ENCODE measurements at regions not wholly inside any gene's neighbourhood (a gene's known extent, or its start where the extent isn't known, plus 50 kb on each side); places are given as distances from the start of the nearest gene placed in this dataset.

DNA sequence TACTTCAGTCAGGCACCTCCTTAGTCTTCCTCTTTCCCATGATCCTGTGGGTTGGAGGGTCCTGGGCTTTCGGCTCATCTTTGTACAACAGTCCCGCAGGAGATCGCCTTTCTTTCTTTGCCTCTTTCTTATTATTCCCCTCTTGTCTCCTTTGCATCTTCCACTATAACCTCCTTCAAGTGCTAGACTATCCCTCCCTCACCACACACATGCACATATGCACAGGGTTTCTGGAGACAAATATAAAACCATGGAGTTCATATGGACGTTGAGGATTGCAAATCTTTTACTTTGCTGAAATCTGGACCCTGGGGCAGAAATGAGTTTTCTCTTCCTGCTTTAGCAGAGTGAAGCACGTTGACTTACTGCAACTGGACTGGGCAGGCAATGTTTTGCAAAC, 80.3 kb downstream of the TMEM17 start:
- intact Hi-C loops (cut with DNase I; ENCODE audit: low total_unique reads): no loop called here
- TF ChIP-seq, protein P1, sequence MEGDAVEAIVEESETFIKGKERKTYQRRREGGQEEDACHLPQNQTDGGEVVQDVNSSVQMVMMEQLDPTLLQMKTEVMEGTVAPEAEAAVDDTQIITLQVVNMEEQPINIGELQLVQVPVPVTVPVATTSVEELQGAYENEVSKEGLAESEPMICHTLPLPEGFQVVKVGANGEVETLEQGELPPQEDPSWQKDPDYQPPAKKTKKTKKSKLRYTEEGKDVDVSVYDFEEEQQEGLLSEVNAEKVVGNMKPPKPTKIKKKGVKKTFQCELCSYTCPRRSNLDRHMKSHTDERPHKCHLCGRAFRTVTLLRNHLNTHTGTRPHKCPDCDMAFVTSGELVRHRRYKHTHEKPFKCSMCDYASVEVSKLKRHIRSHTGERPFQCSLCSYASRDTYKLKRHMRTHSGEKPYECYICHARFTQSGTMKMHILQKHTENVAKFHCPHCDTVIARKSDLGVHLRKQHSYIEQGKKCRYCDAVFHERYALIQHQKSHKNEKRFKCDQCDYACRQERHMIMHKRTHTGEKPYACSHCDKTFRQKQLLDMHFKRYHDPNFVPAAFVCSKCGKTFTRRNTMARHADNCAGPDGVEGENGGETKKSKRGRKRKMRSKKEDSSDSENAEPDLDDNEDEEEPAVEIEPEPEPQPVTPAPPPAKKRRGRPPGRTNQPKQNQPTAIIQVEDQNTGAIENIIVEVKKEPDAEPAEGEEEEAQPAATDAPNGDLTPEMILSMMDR (IDR thresholded peaks at IDR 0.05 in 4 of 5, conservative IDR thresholded peaks at IDR 0.05 in 1 of 5): no peak
- TF ChIP-seq POLR2A (IDR thresholded peaks at IDR 0.05): no peak

DNA sequence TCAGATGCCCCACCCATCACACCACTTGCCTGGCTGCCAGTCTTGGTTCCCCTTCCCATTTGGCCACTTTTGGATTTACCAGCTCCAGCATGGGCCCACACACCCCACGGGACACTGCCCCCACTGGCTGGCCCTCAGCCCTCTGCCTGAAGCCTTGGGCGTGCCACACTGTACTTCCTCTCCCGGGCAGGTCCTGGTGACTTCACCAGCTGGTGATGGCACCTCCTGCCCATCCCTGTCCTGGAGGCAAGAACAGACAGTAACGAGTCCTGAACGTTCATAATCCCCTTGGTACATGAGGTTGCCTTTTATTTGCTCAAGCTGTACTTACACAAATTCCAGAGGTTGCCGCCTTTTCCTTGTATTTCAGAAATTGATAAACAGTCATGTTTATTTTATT, 81.1 kb downstream of the TMEM17 start:
- Histone ChIP-seq H3K9me3 (no peaks in the 10 kb centered on the region), H3K36me3 (no peaks in the 10 kb centered on the region), H3K27ac (no peak overlapping the region), H3K27me3 (no peaks in the 10 kb centered on the region), H3K4me1 (peaks cover 12 to 16% of the 10 kb centered on the region in 2 donors), H3K4me3 (no peak overlapping the region)
- intact Hi-C loops (cut with DNase I; ENCODE audit: low total_unique reads): no loop called here
- ATAC-seq (no peak), DNase-seq (no peak)
- in situ Hi-C loops (cut with MboI; ENCODE audit: low sequenced_read_pairs in 4 of 4): no loop called here
- TF ChIP-seq, protein P1 (IDR thresholded peaks at IDR 0.05 in 4 of 5, conservative IDR thresholded peaks at IDR 0.05 in 1 of 5): no peak
- TF ChIP-seq POLR2A (IDR thresholded peaks at IDR 0.05): no peak

More for the DNA sequence above, 80.3 kb downstream of the TMEM17 start:
- Histone ChIP-seq H3K4me3 (no peak overlapping the region), H3K4me1 (peaks cover 12 to 16% of the 10 kb centered on the region in 2 donors), H3K36me3 (no peaks in the 10 kb centered on the region), H3K9me3 (no peaks in the 10 kb centered on the region), H3K27ac (no peak overlapping the region), H3K27me3 (no peaks in the 10 kb centered on the region)
- no peak for DNase-seq
- ATAC-seq: no peak
- in situ Hi-C loops (cut with MboI; ENCODE audit: low sequenced_read_pairs in 4 of 4): no loop called here

DNA sequence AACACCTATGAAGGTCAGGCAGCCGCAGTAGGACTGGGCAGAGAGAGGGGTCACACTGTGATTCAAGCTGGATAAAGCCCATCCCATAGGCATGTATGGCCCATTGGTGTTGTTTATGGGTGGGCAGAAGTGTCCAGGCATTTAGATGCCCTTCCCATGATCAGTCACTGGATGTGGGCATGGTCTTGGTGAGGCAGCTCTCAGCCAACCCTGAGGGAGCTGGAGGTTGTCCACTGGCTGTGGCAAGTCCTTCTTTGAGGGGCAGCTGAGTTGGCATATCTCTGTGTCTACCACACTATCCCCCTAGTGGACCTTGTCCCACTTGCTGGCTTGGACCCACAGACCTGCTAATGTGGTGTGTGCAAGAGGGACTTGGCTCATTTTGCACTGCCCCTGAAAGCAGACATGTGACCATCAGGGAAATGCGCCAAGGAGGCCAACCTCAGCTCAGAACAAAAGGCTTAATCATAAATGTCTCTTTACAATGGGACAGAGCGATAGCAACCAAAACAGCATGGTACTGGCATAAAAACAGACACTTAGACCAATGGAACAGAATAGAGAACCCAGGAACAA, 82.0 kb downstream of the TMEM17 start:
- H3K4me3 ChIP-seq: no peak overlapping the region
- H3K9me3 ChIP-seq: no peaks in the 10 kb centered on the region
- H3K36me3 ChIP-seq: no peaks in the 10 kb centered on the region
- H3K4me1 ChIP-seq: peaks cover 12 to 16% of the 10 kb centered on the region in 2 donors
- ATAC-seq: no peak
- DNase-seq: no peak
- in situ Hi-C loops (cut with MboI; ENCODE audit: low sequenced_read_pairs in 4 of 4): no loop called here
- intact Hi-C loops (cut with DNase I; ENCODE audit: low total_unique reads): no loop called here
- no peaks in the 10 kb centered on the region for H3K27me3 ChIP-seq
- TF ChIP-seq, protein P1 (IDR thresholded peaks at IDR 0.05 in 4 of 5, conservative IDR thresholded peaks at IDR 0.05 in 1 of 5): no peak
- no peak for TF ChIP-seq POLR2A (IDR thresholded peaks at IDR 0.05)
- no peak overlapping the region for H3K27ac ChIP-seq

DNA sequence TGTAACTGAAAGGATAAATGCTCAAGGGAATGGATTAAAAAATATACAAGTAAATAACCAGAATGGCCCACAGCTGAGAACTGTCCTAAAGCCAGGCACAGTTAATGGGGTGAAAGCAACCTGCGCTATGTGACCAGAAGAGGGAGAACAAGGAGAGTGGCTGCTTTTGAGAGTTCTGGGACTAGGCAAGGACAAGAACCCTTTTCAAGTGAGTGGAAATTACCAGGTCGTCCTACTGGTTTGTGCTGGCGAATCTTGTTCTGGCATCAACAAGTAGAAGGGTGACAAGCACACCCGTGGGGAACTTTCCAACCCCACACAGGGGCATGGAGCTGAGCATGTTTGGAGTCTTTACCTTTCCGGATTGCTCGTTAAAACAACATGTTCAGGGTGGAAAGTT, 82.8 kb downstream of the TMEM17 start:
- no peaks in the 10 kb centered on the region for H3K36me3 ChIP-seq
- intact Hi-C loops (cut with DNase I; ENCODE audit: low total_unique reads): no loop called here
- in situ Hi-C loops (cut with MboI; ENCODE audit: low sequenced_read_pairs in 4 of 4): no loop called here
- no peaks in the 10 kb centered on the region for H3K9me3 ChIP-seq
- H3K4me3 ChIP-seq: no peak overlapping the region
- DNase-seq (no peak), ATAC-seq (no peak)
- no peaks in the 10 kb centered on the region for H3K27me3 ChIP-seq
- peaks cover 12 to 16% of the 10 kb centered on the region in 2 donors for H3K4me1 ChIP-seq
- H3K27ac ChIP-seq: no peak overlapping the region
- TF ChIP-seq, protein P1 (IDR thresholded peaks at IDR 0.05 in 4 of 5, conservative IDR thresholded peaks at IDR 0.05 in 1 of 5): no peak
- no peak for TF ChIP-seq POLR2A (IDR thresholded peaks at IDR 0.05)

DNA sequence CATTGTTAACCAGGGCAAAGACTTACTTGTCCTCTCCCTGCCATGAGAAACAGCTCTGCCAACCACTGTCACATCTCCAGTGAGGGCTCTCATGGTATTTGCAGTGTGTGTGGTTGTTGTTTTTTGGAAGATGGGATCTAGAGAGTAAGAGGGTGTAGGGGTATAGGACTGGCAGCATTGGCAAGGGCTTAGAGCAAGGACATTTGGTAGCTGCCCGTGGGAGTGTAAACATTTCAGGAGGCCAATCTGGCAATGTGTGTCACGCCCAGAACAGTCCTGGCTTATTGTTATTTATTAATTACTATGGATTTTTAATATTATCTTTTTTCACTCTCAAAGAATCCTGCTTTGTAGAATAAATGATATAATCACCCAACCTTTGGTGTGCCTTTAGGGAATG, 90.5 kb downstream of the TMEM17 start:
- no peaks in the 10 kb centered on the region for H3K9me3 ChIP-seq
- intact Hi-C loops (cut with DNase I; ENCODE audit: low total_unique reads): no loop called here
- DNase-seq (no peak), ATAC-seq (no peak)
- H3K27me3 ChIP-seq: no peaks in the 10 kb centered on the region
- H3K4me1 ChIP-seq: peaks cover 15 to 16% of the 10 kb centered on the region in 2 donors
- TF ChIP-seq, protein P1 (IDR thresholded peaks at IDR 0.05 in 4 of 5, conservative IDR thresholded peaks at IDR 0.05 in 1 of 5): no peak
- no peak for TF ChIP-seq POLR2A (IDR thresholded peaks at IDR 0.05)
- no peak overlapping the region for H3K27ac ChIP-seq
- no peaks in the 10 kb centered on the region for H3K36me3 ChIP-seq
- H3K4me3 ChIP-seq: no peak overlapping the region
- in situ Hi-C loops (cut with MboI; ENCODE audit: low sequenced_read_pairs in 4 of 4): loop anchor here in 3 of 4 donors (10.0 kb wide), 3 partner anchors 221 to 431 kb away; partner anchors contain the start of gene B3GNT2 (in 1 of the 3)

Measured in gastrocnemius medialis (tissue), 4 donors.